Mesodermal cell (in vitro differentiated cells): ENCODE measurements at regions not wholly inside any gene's neighbourhood (a gene's known extent, or its start where the extent isn't known, plus 50 kb on each side); places are given as distances from the start of the nearest gene placed in this dataset.

Experiments
- H3K27ac ChIP-seq: 2 replicates; pipeline ENCODE4 v1.7.0; 2013; ENCODE audit warnings: mild to moderate bottlenecking, low read depth, low read length, moderate library complexity; ENCODE audit not compliant: severe bottlenecking
- H3K36me3 ChIP-seq: 2 replicates; pipeline ENCODE4 v1.7.1; 2013; ENCODE audit warnings: mild to moderate bottlenecking, low read length, moderate library complexity; ENCODE audit not compliant: control insufficient read depth, insufficient read depth
- H3K4me1 ChIP-seq: one replicate; pipeline ENCODE4 v1.7.1; 2013; ENCODE audit warnings: mild to moderate bottlenecking, low read length; ENCODE audit not compliant: insufficient read depth, control insufficient read depth, poor library complexity, severe bottlenecking
- H3K4me3 ChIP-seq: 2 replicates; pipeline ENCODE4 v1.7.0; 2013; ENCODE audit warnings: low read length, control low read depth, mild to moderate bottlenecking; ENCODE audit not compliant: insufficient read depth, poor library complexity, severe bottlenecking; ENCODE audit errors: extremely low read depth
- H3K9me3 ChIP-seq: 2 replicates; pipeline ENCODE4 v1.7.1; 2013; ENCODE audit warnings: mild to moderate bottlenecking, low read length, moderate library complexity; ENCODE audit not compliant: control insufficient read depth
- WGBS, 2 experiments: methylation state at CpG; one replicate each; pipeline ENCODE4 v1.1.5; 2013; ENCODE audit warnings: missing lambda C conversion rate in 2 of 2; ENCODE audit not compliant: insufficient coverage in 2 of 2; 5-methylcytosine and 5-hydroxymethylcytosine counted together

GRCh38 chr11:25859776-25860175 is 472.2 kb upstream of the ANO3 start:
- Histone ChIP-seq H3K9me3 (no peaks in the 10 kb centered on the region), H3K36me3 (no peaks in the 10 kb centered on the region), H3K4me3 (no peak overlapping the region), H3K4me1 (peaks cover 5% of the 10 kb centered on the region), H3K27ac (no peak overlapping the region)
- 17 to 85% methylated on average over 1 to 2 of the region's 5 CpGs for WGBS, 2 experiments

DNA sequence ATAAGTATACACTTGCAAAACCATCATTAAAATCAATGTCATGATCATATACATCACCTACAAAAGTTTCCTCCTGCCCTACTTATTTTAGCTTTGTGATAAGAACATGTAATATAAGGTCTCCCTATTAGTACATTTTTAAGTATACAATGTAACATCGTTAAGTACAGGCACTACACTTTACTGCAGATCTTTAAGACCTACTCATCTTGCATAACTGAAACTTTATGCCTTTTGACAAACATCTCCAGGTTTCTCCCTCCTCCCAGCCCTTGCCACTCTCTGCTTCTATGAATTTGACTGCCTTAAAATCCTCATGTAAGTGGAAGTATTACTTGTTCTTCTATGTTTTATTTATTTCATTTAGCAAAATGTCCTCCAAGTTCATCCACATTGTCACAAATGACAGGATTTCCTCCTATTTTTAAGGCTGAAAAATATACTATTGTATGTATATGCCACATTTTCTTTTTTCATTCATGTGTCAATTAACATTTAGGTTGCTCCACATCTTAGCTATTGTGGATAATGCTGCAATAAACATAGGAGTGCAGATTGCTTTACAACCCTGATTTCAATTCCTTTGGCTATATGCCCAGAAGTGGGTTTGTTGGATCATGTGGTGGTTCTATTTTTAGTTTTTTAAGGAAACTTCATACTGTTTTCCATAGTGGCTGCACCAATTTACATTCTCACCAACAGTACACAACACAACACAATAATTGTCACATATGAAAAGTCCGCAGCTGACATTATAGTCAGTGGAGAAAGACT is 471.1 kb upstream of the ANO3 start:
- Histone ChIP-seq H3K27ac (no peak overlapping the region), H3K36me3 (no peaks in the 10 kb centered on the region), H3K4me3 (no peak overlapping the region), H3K4me1 (peaks cover 5% of the 10 kb centered on the region), H3K9me3 (no peaks in the 10 kb centered on the region)
- no CpG with 5 or more reads among the region's 2 CpGs for WGBS, 2 experiments

DNA sequence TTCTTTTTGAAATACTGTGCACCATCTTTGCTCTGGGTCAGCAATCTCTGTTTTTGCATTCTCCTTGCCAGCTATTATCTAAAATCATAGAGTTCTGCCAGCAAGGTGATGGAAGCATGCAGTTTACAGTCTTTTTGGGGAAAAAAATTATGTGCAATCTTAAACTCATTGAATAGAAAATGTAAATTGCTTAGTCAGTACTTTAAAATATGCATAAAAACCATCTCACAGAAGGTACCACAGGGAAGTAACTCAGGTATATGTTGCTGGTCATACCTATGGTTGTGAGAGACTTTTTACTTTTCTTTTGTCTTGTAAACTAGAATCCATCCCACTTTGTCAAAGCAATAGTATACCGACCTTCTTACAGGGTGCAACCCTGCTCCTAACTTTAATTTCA is 469.8 kb upstream of the ANO3 start:
- Histone ChIP-seq H3K36me3 (no peaks in the 10 kb centered on the region), H3K27ac (no peak overlapping the region), H3K9me3 (no peaks in the 10 kb centered on the region), H3K4me1 (peaks cover 3% of the 10 kb centered on the region), H3K4me3 (no peak overlapping the region)
- 50% methylated on average over 1 of the region's 1 CpG; no CpG with 5 or more reads in 1 of the 2 experiments for WGBS, 2 experiments

- Histone ChIP-seq H3K4me3 (no peak overlapping the region), H3K9me3 (no peaks in the 10 kb centered on the region), H3K27ac (no peak overlapping the region), H3K4me1 (no peaks in the 10 kb centered on the region), H3K36me3 (no peaks in the 10 kb centered on the region)
- WGBS, 2 experiments, result 82% methylated on average over 2 of the region's 3 CpGs; no CpG with 5 or more reads in 1 of the 2 experiments
Observed at GRCh38 chr11:25863986-25864385, 467.9 kb upstream of the ANO3 start.

DNA sequence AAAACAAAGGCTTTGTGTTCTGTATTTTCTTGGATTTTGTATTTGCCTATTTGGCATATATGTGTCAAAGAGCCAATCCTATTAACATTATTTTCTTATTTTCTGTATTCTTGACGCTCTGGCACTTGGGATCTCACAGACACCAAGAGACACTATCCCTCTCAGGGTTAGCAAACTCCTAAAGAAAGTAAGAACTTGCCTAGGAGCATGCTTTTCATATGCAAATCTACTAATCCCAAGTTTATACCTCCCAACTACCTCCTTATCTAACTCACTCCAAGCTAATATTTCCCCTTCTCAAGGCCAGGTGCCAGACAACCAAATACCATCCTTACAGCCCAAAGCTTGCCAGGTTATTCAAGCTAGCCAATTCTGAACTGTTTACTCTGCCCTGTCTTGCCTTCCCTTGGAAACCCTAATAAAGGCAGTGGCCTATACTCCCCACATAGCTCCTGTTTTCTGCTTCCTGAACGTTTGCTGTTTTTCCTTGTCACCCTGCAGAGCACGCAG is 455.4 kb upstream of the ANO3 start:
- 44 to 57% methylated on average over 2 to 3 of the region's 3 CpGs for WGBS, 2 experiments
- H3K4me1 ChIP-seq, result no peaks in the 10 kb centered on the region
- H3K27ac ChIP-seq, result no peak overlapping the region
- no peaks in the 10 kb centered on the region for H3K9me3 ChIP-seq
- no peak overlapping the region for H3K4me3 ChIP-seq
- H3K36me3 ChIP-seq, result no peaks in the 10 kb centered on the region

DNA sequence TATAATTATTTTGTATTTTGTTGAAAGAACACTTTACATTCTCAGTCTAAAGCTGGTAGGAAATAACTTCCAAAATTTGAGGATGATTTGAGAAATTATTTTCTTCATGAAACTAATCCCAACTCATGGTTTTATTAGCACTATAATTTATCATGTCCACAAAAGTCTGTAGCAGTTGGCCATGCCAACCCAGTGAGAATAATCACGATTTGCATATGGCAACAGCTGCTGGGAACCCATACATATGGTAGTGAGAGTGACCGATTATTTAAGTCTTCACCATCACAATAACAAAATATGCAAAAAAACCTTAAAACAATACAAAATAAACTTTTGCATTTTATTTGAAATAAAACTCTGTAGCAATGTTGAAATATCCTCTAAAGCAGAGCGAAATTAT is 445.9 kb upstream of the ANO3 start:
- Histone ChIP-seq H3K36me3 (no peaks in the 10 kb centered on the region), H3K4me1 (no peaks in the 10 kb centered on the region), H3K9me3 (no peaks in the 10 kb centered on the region), H3K4me3 (no peak overlapping the region), H3K27ac (no peak overlapping the region)
- no CpG with 5 or more reads among the region's 3 CpGs for WGBS, 2 experiments

GRCh38 chr11:25890626-25891260 is 441.2 kb upstream of the ANO3 start:
- Histone ChIP-seq H3K36me3 (no peaks in the 10 kb centered on the region), H3K9me3 (no peaks in the 10 kb centered on the region), H3K4me1 (no peaks in the 10 kb centered on the region), H3K4me3 (no peak overlapping the region), H3K27ac (no peak overlapping the region)
- no CpG with 5 or more reads among the region's 3 CpGs for WGBS, 2 experiments

GRCh38 chr11:25891960-25892359 is 440.0 kb upstream of the ANO3 start:
- WGBS, 2 experiments, result 100% methylated on average over 1 of the region's 1 CpG
- H3K27ac ChIP-seq, result no peak overlapping the region
- H3K4me3 ChIP-seq, result no peak overlapping the region
- no peaks in the 10 kb centered on the region for H3K9me3 ChIP-seq
- H3K36me3 ChIP-seq, result no peaks in the 10 kb centered on the region
- H3K4me1 ChIP-seq, result no peaks in the 10 kb centered on the region

DNA sequence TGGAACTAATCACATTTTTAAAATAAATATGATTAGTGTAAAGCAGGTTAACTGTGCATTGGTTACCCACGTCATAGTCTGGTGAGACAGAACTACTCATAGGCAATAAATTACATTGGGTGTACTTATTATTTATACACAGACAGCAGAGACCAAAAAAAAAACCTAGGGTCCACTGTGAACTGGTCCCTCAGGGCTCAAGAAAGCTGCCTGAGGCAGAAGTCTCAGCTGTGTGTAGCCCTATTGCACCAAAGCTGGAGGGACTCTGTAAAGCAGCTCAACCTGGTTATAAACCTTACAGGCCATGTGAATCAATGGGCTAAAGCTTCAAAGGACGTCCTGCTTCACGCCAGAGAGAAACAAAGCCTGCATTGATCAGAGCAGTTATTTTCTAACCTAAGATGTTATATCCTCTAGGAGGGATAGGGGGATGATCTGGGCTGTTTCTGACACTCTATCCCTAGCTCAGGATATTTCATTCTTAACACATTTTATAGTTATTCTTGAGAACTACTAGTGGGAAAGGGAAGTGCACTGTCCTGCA is 432.2 kb upstream of the ANO3 start:
- no CpG with 5 or more reads among the region's 3 CpGs for WGBS, 2 experiments
- Histone ChIP-seq H3K36me3 (no peaks in the 10 kb centered on the region), H3K4me3 (no peak overlapping the region), H3K4me1 (no peaks in the 10 kb centered on the region), H3K9me3 (no peaks in the 10 kb centered on the region), H3K27ac (no peak overlapping the region)

- Histone ChIP-seq H3K4me3 (no peak overlapping the region), H3K36me3 (no peaks in the 10 kb centered on the region)
- 100% methylated on average over 1 of the region's 4 CpGs for WGBS, 2 experiments
Observed at GRCh38 chr11:25900814-25901213, 431.1 kb upstream of the ANO3 start.

GRCh38 chr11:25901415-25901814 is 430.5 kb upstream of the ANO3 start:
- Histone ChIP-seq H3K27ac (no peak overlapping the region), H3K4me1 (no peaks in the 10 kb centered on the region), H3K36me3 (no peaks in the 10 kb centered on the region), H3K9me3 (no peaks in the 10 kb centered on the region), H3K4me3 (no peak overlapping the region)
- WGBS, 2 experiments, result no CpG with 5 or more reads among the region's 15 CpGs

More at GRCh38 chr11:25900814-25901213, 431.1 kb upstream of the ANO3 start:
- no peaks in the 10 kb centered on the region for H3K4me1 ChIP-seq
- H3K9me3 ChIP-seq, result no peaks in the 10 kb centered on the region
- H3K27ac ChIP-seq, result no peak overlapping the region
